HG03135 (cell line): ENCODE measurements at regions not wholly inside any gene's neighbourhood (a gene's known extent, or its start where the extent isn't known, plus 50 kb on each side); places are given as distances from the start of the nearest gene placed in this dataset.

Experiments used
- ATAC-seq: cut with Tn5 transposase; IDR thresholded peaks from one replicate; pipeline ENCODE4 v1.9.1; 2021; ENCODE audit warnings: mild to moderate bottlenecking, moderate library complexity; ENCODE audit not compliant: unreplicated experiment

GRCh38 chr10:4663162-4663992, 162.6 kb upstream of the AKR1E2 start:
- peak; percentile 90 for ATAC-seq

- no peak for ATAC-seq
Measured at GRCh38 chr10:4662576-4663161, 163.3 kb upstream of the AKR1E2 start.

- no peak for ATAC-seq
Measured at GRCh38 chr10:4661511-4662255, 164.3 kb upstream of the AKR1E2 start.

- no peak for ATAC-seq
Measured at GRCh38 chr10:4658777-4659176, 167.2 kb upstream of the AKR1E2 start.

GRCh38 chr10:4656576-4657194, 169.3 kb upstream of the AKR1E2 start:
- ATAC-seq: no peak

- ATAC-seq: no peak
Measured at GRCh38 chr10:4655879-4656278, 170.1 kb upstream of the AKR1E2 start.

GRCh38 chr10:4655406-4655805, 170.6 kb upstream of the AKR1E2 start:
- ATAC-seq: no peak

GRCh38 chr10:4654496-4654895, 171.5 kb upstream of the AKR1E2 start:
- ATAC-seq: no peak

- no peak for ATAC-seq
Measured at GRCh38 chr10:4653160-4653559, 172.8 kb upstream of the AKR1E2 start.

GRCh38 chr10:4652111-4653010, 173.6 kb upstream of the AKR1E2 start:
- ATAC-seq: peak; percentile 64

- ATAC-seq: no peak
Measured at GRCh38 chr10:4651404-4652037, 174.5 kb upstream of the AKR1E2 start.

GRCh38 chr10:4650582-4650981, 175.4 kb upstream of the AKR1E2 start:
- no peak for ATAC-seq

- no peak for ATAC-seq
Measured at GRCh38 chr10:4649886-4650508, 176.0 kb upstream of the AKR1E2 start.

- no peak for ATAC-seq
Measured at GRCh38 chr10:4649471-4649870, 176.5 kb upstream of the AKR1E2 start.

- ATAC-seq: no peak
Measured at GRCh38 chr10:4648999-4649398, 177.0 kb upstream of the AKR1E2 start.

- no peak for ATAC-seq
Measured at GRCh38 chr10:4647109-4647785, 178.8 kb upstream of the AKR1E2 start.

GRCh38 chr10:4646547-4646946, 179.5 kb upstream of the AKR1E2 start:
- no peak for ATAC-seq

- ATAC-seq: no peak
Measured at GRCh38 chr10:4645836-4646235, 180.2 kb upstream of the AKR1E2 start.

GRCh38 chr10:4643471-4643870, 182.5 kb upstream of the AKR1E2 start:
- no peak for ATAC-seq
